Testis (tissue), 2 donors: ENCODE measurements at regions not wholly inside any gene's neighbourhood (a gene's known extent, or its start where the extent isn't known, plus 50 kb on each side); places are given as distances from the start of the nearest gene placed in this dataset.

Experiments
- CTCF ChIP-seq, 3 experiments: fragments of 450-650 bp in 2 of 3; fragments of 200-600 bp in 1 of 3; sonication (generic) in 1 of 3; IDR thresholded peaks; one replicate each; pipeline ENCODE4 v1.5.1; 2016 to 2019; ENCODE audit warnings: antibody characterized with exemption in 3 of 3, mild to moderate bottlenecking in 2 of 3, moderate library complexity in 1 of 3
- POLR2A ChIP-seq: fragments of 450-650 bp; IDR thresholded peaks from one replicate; pipeline ENCODE4 v1.6.1; 2017; ENCODE audit warnings: antibody characterized with exemption, mild to moderate bottlenecking, moderate library complexity

GRCh38 chr4:100042235-100042634, 92.2 kb upstream of the H2AZ1 start:
- no peak for TF ChIP-seq POLR2A
- no peak for TF ChIP-seq CTCF (IDR thresholded peaks at IDR 0.05)
